PC-9 (cell line): ENCODE measurements at regions not wholly inside any gene's neighbourhood (a gene's known extent, or its start where the extent isn't known, plus 50 kb on each side); places are given as distances from the start of the nearest gene placed in this dataset.

Source experiments
- BruUV-seq: library from RNA; stranded (reverse); fragments of 400-500 nt; replicated peaks from 2 replicates; lab custom pipeline; 2021; lab: Mats Ljungman, UMichigan
- CTCF ChIA-PET: fragments of 300-600 bp; sonication (Branson Sonifier 250); formaldehyde crosslinking; loops from one replicate; lab custom pipeline; 2022; ENCODE audit warnings: antibody characterized with exemption; lab: Charles Lee
- POLR2A ChIA-PET: fragments of 300-600 bp; sonication (Branson Sonifier 250); formaldehyde crosslinking; loops from one replicate; lab custom pipeline; 2022; ENCODE audit warnings: antibody characterized with exemption; ENCODE audit not compliant: unreplicated experiment; lab: Charles Lee
- DNase-seq, 2 experiments: peaks; one replicate each; pipeline versions ENCODE4 v3.0.0 to v3.0.0-alpha.2; 2015 to 2022; ENCODE audit warnings: mixed read lengths in 1 of 2
- H2AFZ ChIP-seq: fragments of 200-600 bp; sonication (generic); 2 replicates; pipeline ENCODE4 v1.8.1; 2017; ENCODE audit warnings: antibody characterized with exemption
- H3F3A ChIP-seq: fragments of 200-600 bp; sonication (generic); 2 replicates; pipeline ENCODE4 v1.8.1; 2017; ENCODE audit warnings: antibody characterized with exemption, mild to moderate bottlenecking, low read depth; ENCODE audit not compliant: insufficient read depth
- H3K27ac ChIP-seq: fragments of 200-600 bp; sonication (generic); 2 replicates; pipeline ENCODE4 v1.6.1; 2016; ENCODE audit warnings: mixed run types
- H3K27me3 ChIP-seq: fragments of 200-600 bp; sonication (generic); 2 replicates; pipeline ENCODE4 v1.6.1; 2016; ENCODE audit warnings: low read depth, mixed run types; ENCODE audit not compliant: insufficient read depth
- H3K36me3 ChIP-seq: fragments of 200-600 bp; sonication (generic); 2 replicates; pipeline ENCODE4 v1.6.1; 2016; ENCODE audit warnings: low read depth, mixed run types
- H3K4me1 ChIP-seq: fragments of 200-600 bp; sonication (generic); replicated peaks from 2 replicates; pipeline ENCODE4 v1.6.1; 2016; ENCODE audit warnings: mixed run types; ENCODE audit not compliant: insufficient read depth
- H3K4me2 ChIP-seq: fragments of 200-600 bp; sonication (generic); 2 replicates; pipeline ENCODE4 v1.6.1; 2017; ENCODE audit warnings: mixed run types
- H3K4me3 ChIP-seq: fragments of 200-600 bp; sonication (generic); 2 replicates; pipeline ENCODE4 v1.6.1; 2016; ENCODE audit warnings: mixed run types
- H3K79me2 ChIP-seq: fragments of 200-600 bp; sonication (generic); 2 replicates; pipeline ENCODE4 v1.6.1; 2017; ENCODE audit warnings: low read depth, mixed run types
- H3K9me2 ChIP-seq: fragments of 200-600 bp; sonication (generic); 2 replicates; pipeline ENCODE4 v1.8.1; 2017; ENCODE audit warnings: mild to moderate bottlenecking; ENCODE audit not compliant: insufficient read depth
- H3K9me3 ChIP-seq: fragments of 200-600 bp; sonication (generic); 2 replicates; pipeline ENCODE4 v1.8.1; 2016; ENCODE audit warnings: low read depth; ENCODE audit not compliant: insufficient read depth
- H4K20me1 ChIP-seq: fragments of 200-600 bp; sonication (generic); 2 replicates; pipeline ENCODE4 v1.8.1; 2017; ENCODE audit not compliant: insufficient read depth
- CTCF ChIP-seq: fragments of 200-600 bp; sonication (generic); conservative IDR thresholded peaks from 2 replicates; pipeline ENCODE4 v1.6.1; 2017; ENCODE audit warnings: mixed run types, antibody characterized with exemption, mild to moderate bottlenecking, moderate library complexity
- EZH2 ChIP-seq: fragments of 200-600 bp; sonication (generic); IDR thresholded peaks from 2 replicates; pipeline ENCODE4 v1.8.0; 2017; ENCODE audit warnings: antibody characterized with exemption, low read depth
- intact Hi-C: fragments of 100-400 bp; cut with micrococcal nuclease; formaldehyde crosslinking; loops from one replicate; pipeline ENCODE4 v1.10.0; 2022; ENCODE audit not compliant: unreplicated experiment

DNA sequence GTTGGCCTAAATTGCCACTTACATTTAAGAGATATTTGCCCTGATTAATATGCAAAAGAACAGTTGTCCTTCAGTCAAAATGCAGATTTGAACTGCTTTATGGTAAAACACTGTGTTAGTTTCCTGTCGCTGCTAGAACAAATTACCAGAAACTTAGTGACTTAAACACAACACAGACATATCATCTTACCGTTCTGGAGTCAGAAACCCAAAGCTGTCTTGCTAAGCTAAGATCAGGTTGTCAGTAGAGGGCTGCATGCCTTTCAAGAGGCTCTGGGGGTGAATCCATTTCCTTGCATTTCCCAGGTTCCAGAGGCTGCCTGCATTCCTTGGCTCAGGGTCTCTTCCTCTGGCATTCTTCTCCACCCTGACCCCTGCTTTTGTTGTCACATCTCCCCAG lies 149.5 kb downstream of the FAM161A start:
- Histone ChIP-seq H3K36me3 (no peaks in the 10 kb centered on the region), H3K27ac (no peak overlapping the region), H3F3A (peaks cover 6% of the 10 kb centered on the region), H4K20me1 (no peaks in the 10 kb centered on the region), H3K9me3 (no peaks in the 10 kb centered on the region), H3K27me3 (no peaks in the 10 kb centered on the region), H3K9me2 (no peaks in the 10 kb centered on the region), H3K4me1 (0 out of 2 replicates have a peak, but pooled peaks cover 9% of the 10 kb centered on the region), H3K4me3 (no peak overlapping the region), H3K79me2 (no peaks in the 10 kb centered on the region), H3K4me2 (no peak overlapping the region), H2AFZ (no peak overlapping the region)
- no peak for DNase-seq
- intact Hi-C loops = no loop called here
- no TSS peak for BruUV-seq
- TF ChIP-seq CTCF (no peak), EZH2 (no peak)
- ChIA-PET CTCF (no interaction called here), POLR2A (no interaction called here)

- CTCF ChIA-PET = interaction anchor here (0.6 kb wide), 1 partner anchor 197 kb away, joined by 6 read pairs; no protein-coding TSS in a partner anchor
- H4K20me1 ChIP-seq = no peaks in the 10 kb centered on the region
- H3K36me3 ChIP-seq = no peaks in the 10 kb centered on the region
- no peaks in the 10 kb centered on the region for H3K4me1 ChIP-seq
- H3K27me3 ChIP-seq = no peaks in the 10 kb centered on the region
- TF ChIP-seq EZH2 (no peak), CTCF (no peak)
- no peaks in the 10 kb centered on the region for H3K9me3 ChIP-seq
- H3K27ac ChIP-seq = no peak overlapping the region
- H3K4me2 ChIP-seq = no peak overlapping the region
- H3K4me3 ChIP-seq = no peak overlapping the region
- H2AFZ ChIP-seq = no peak overlapping the region
- no peaks in the 10 kb centered on the region for H3K9me2 ChIP-seq
- DNase-seq = no peak
- intact Hi-C loops = no loop called here
- H3F3A ChIP-seq = no peaks in the 10 kb centered on the region
- H3K79me2 ChIP-seq = no peaks in the 10 kb centered on the region
- POLR2A ChIA-PET = no interaction called here
- no TSS peak for BruUV-seq
These were observed 151.8 kb downstream of the FAM161A start for GRCh38 chr2:61702088-61702467.

- ChIA-PET CTCF (no interaction called here), POLR2A (no interaction called here)
- H3K4me3 ChIP-seq = no peak overlapping the region
- H4K20me1 ChIP-seq = no peaks in the 10 kb centered on the region
- H3K27ac ChIP-seq = no peak overlapping the region
- no TSS peak for BruUV-seq
- DNase-seq = no peak
- H3K36me3 ChIP-seq = no peaks in the 10 kb centered on the region
- no peaks in the 10 kb centered on the region for H3K27me3 ChIP-seq
- H3K9me3 ChIP-seq = no peaks in the 10 kb centered on the region
- H3K4me2 ChIP-seq = no peak overlapping the region
- H3F3A ChIP-seq = no peaks in the 10 kb centered on the region
- no peak overlapping the region for H2AFZ ChIP-seq
- H3K9me2 ChIP-seq = no peaks in the 10 kb centered on the region
- intact Hi-C loops = no loop called here
- TF ChIP-seq CTCF (no peak), EZH2 (no peak)
- no peaks in the 10 kb centered on the region for H3K4me1 ChIP-seq
- H3K79me2 ChIP-seq = no peaks in the 10 kb centered on the region
These were observed 153.4 kb downstream of the FAM161A start for GRCh38 chr2:61700464-61700863.
